GM18907 (cell line): ENCODE measurements at regions not wholly inside any gene's neighbourhood (a gene's known extent, or its start where the extent isn't known, plus 50 kb on each side); places are given as distances from the start of the nearest gene placed in this dataset.
"Not testable (repeated sequence)": the region's sequence is repeated elsewhere in the genome, so short reads cannot be mapped to it uniquely, and the experiment has no call there.

ENCODE experiments used
- ATAC-seq: cut with Tn5 transposase; IDR thresholded peaks from one replicate; pipeline ENCODE4 v1.9.1; 2021; ENCODE audit warnings: mild to moderate bottlenecking, moderate library complexity; ENCODE audit not compliant: unreplicated experiment

GRCh38 chr6:27854421-27854820 lies 57.8 kb downstream of the OR2B2 start:
- ATAC-seq, result no peak

- ATAC-seq, result no peak
These were observed 60.8 kb downstream of the OR2B2 start for GRCh38 chr6:27851440-27851839.

DNA sequence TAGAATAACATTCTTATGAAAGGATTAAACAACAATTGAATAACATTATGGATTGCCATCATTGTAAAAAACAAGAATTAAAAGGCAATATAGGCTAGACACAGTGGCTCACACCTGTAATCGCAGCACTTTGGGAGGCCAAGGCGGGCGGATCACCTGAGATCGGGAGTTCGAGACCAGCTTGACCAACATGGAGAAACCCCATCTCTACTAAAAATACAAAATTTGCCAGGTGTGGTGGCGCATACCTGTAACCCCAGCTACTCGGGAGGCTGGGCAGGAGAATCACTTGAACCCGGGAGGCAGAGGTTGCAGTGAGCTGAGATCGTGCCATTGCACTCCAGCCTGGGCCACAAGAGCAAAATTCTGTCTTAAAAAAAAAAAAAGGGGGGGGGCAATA lies 63.2 kb downstream of the OR2B2 start:
- ATAC-seq, result not testable (repeated sequence)

GRCh38 chr6:27847706-27848105 lies 64.5 kb downstream of the OR2B2 start:
- no peak for ATAC-seq

- ATAC-seq, result no peak
These were observed 71.6 kb downstream of the OR2B2 start for GRCh38 chr6:27840572-27840971.

- ATAC-seq, result no peak
These were observed 72.3 kb downstream of the OR2B2 start for GRCh38 chr6:27839626-27840475.

GRCh38 chr6:27838945-27839625 lies 73.1 kb downstream of the OR2B2 start:
- ATAC-seq, result no peak

- ATAC-seq, result peak; percentile 83
These were observed 73.9 kb downstream of the OR2B2 start for GRCh38 chr6:27838058-27838944.

DNA sequence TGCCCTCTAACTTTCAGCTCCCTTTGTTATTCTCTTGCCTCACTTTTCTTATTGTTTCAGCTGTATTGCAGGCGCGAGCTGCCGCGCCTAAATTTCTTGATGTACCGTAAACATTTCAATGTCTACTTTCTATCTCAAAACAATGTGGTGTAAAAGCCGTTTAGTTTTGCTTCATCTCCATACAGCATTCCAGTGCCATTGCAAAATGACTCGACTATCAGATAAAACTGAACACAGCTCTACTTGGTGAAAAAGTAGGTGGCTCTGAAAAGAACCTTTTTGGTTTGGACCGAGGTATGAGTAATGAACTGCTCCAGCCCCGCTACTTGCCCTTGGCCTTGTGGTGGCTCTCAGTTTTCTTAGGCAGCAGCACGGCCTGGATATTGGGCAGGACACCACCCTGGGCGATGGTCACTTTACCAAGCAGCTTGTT lies 74.6 kb downstream of the OR2B2 start:
- ATAC-seq, result peak; percentile 1

DNA sequence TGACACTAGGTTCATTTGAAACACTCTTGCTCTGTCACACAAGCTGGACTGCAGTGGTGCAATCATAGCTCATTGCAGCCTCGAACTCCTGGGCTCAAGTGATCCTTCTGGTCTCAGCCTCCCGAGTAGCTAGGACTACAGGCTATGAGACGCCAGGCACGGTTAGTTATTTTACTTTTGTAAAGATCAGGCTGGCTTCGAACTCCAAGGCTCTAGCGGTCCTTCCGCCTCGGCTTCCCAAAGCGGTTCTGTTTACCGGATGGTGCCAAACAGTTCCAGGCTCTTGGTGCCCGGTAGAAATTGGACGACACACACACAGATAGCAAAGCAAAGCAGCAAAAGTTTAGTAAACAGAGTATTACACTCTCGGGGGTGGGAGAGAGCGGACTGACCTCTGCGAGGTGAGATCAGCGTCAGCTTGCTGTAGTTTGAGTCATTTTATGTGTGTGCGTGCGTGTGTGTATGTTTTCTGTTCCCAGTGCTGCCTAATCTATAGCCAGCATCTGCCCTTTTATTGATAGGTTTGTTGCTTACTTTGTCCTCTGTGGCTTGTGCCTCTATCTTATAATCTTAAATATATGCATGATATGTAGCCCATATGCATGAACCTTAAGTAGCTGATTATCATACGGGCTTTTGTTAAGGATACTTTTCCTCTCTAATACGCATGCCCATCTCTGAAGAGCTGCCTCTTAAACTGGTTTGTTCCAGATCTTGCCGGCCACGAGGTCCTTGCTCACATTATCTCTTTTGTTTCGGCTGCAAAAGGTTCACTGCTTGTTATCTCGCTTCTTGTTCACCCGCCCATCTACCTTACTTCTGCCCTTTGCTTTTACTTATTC lies 75.2 kb downstream of the OR2B2 start:
- peak; percentile 41 for ATAC-seq

DNA sequence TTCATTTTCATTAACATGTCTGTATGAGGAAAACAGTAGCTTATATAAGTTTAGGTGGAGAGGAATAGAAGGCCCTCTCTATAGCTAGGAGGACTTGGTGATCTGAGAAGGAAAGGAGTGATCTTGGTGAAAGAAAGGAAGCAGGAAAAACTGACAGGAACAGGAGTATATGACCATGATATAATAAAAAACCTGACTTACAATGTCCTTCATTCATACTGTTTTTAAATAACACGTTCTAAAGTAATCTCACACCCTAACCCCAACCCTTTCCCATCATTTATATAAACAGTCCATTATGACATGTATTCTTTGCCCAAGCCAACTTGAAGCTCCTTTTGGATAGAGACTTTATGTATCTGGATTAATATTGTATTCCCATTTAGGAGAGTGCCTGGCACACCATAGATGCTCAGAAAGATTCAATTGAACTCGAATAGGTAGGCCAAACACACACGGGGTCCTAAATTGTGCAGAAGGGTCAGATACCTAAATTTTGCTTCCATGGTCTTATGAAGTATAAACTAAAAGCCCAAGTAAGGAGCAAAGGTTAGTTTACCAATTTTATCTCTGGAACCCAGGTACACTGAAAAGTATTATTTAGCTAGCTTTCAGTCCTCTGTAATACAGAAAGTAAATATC lies 75.9 kb downstream of the OR2B2 start:
- no peak for ATAC-seq

DNA sequence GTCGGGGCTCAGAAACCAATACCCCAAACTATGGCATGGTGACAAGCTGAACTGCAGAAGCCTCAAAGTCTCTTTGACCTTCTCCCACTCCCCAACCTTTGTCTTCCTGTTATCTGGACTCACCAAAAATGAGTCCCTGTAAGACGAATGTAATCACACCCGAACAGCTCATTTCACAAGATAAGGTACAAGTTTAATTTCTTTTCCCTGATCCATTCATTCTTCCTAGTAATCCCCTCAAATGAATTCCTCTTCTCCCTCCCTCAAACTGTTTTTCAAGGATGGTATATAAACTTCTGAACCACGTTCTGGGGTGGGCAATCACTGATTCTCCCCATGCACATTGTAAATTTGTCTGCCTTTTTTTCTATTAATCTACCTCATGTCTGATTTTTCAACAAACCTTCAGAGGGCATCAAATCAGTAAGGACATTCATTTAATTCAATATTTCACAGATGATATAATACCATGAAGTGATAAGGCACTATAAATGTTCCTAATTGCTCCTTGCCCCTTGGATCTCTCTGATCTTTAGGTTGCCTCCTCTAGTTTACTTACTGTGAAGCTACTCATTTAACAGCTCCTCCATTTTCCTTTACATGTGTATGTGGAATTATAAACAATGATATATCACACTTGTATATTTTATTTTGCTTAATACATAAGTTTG lies 77.2 kb downstream of the OR2B2 start:
- no peak for ATAC-seq

DNA sequence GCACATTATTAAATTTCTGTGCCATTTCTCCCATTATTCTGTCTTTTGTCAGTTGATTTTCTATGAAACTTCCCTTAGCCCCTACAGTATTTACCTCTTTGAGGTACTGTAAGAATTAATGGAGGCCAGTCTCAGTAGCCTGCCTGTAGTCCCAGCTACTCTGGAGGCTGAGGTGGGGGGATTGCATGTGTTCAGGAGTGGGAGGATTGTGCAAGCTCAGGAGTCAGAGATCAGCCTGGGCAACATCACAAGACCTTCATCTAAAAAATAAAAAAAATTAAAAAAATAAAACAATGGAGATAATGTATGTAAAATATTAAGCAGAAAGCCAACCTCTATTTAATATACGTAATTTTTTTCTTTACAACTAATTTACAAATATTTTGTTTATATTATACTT lies 77.8 kb downstream of the OR2B2 start:
- ATAC-seq, result no peak

DNA sequence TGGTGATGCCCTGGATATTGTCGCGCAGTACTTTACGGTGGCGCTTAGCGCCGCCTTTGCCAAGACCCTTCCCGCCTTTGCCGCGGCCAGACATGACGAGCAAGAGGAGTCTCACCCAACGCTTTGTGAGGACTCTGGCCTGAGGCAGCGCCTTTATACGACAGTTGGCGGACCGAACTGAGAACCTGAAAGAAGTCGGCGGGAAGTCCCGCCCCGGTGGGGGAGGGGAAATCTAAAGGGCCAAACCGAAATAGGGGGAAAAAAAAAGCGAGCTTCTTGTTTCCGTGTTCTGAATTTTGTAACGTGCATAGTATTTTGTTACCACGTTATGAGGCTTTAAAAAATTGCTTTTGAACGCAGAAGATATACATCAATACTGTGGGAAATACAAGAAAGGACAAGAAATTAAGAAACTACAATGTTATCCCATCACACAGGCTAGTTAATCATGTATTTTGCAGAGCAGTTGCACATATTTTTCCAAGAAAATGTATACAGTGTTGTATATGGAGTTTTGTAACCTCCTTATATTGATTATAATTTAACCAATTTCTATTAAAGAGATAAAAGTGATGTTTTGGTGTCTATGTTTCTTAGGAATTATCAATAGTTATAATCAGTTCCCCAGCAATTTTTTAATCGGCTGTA lies 80.6 kb downstream of the OR2B2 start:
- ATAC-seq, result peak; percentile 79

GRCh38 chr6:27830600-27831433 lies 81.4 kb downstream of the OR2B2 start:
- peak; percentile 68 for ATAC-seq

DNA sequence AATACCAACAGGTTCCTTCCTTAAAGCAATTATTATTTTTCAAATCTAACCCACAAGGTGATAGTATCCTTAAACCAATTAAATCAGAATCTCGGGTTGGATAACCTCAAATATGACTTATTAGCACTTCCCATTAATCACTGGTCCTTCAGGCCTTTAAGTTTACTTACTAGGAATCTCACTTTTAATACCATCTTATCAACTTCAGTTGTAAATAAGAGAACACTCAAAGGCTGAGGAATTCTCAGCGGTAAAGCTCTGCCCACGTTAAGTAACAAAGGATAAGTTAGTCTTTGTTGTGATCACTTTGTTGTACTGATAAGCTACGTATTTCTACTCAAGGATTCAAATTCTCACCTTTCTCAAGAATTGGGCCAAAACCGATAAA lies 82.0 kb downstream of the OR2B2 start:
- ATAC-seq, result no peak

DNA sequence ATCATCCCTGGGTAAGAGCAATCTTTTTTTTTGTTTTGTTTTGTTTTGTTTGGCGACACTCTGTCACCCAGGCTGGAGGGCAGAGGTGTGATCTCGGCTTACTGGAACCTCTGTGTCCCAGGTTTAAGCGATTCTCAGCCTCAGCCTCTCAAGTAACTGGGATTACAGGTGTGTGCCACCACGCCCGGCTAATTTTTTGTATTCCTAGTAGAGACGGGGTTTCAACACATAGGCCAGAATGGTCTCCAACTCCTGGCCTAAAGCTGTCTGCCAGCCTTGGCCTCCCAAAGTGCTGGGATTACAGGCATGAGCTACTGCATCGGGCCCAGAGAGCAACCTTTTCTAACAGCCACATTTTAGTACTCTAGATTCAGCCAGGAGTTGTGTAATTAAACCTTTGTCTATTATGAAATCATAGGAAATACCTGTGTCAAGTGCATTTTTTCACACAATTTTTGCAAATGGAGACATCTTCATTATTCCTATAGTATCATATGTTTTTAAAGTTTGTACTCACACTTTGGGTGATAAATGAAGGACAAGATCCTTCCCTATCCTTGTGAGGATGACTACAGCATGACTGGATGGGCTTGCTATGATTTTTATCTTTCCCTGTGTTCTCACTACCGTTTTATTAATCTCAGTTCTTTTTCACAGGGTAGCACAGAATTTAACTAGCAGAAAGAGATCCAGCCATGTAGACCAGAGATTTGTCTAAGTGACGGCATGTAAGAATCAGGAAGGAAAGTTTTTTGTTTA lies 82.6 kb downstream of the OR2B2 start:
- no peak for ATAC-seq
